Activated CD4-positive, alpha-beta T cell treated with anti-CD3 and anti-CD28 coated beads, Interleukin-2, amount 50 U/mL, for 24 hours (primary cell): ENCODE measurements at regions not wholly inside any gene's neighbourhood (a gene's known extent, or its start where the extent isn't known, plus 50 kb on each side); places are given as distances from the start of the nearest gene placed in this dataset.
"Not testable (repeated sequence)": the region's sequence is repeated elsewhere in the genome, so short reads cannot be mapped to it uniquely, and the experiment has no call there.

Source experiments
- DNase-seq, 2 donors: peaks; one replicate each; pipeline ENCODE4 v3.0.0-alpha.2; 2020; ENCODE audit warnings: low read depth in 1 of 2, low spot score in 1 of 2

GRCh38 chr1:148679050-148679786 lies 69.4 kb upstream of the NUDT4B start:
- DNase-seq, result peak in 1 of 2 donors; percentile 35

GRCh38 chr1:148679787-148680326 lies 68.7 kb upstream of the NUDT4B start:
- DNase-seq, result not testable (repeated sequence)

- DNase-seq, result not testable (repeated sequence)
Observed at GRCh38 chr1:148686735-148687134, 61.8 kb upstream of the NUDT4B start.

- DNase-seq, result not testable (repeated sequence)
Observed at GRCh38 chr1:148687376-148687775, 61.2 kb upstream of the NUDT4B start.
